Gastroesophageal sphincter (tissue), 3 donors: ENCODE measurements at regions not wholly inside any gene's neighbourhood (a gene's known extent, or its start where the extent isn't known, plus 50 kb on each side); places are given as distances from the start of the nearest gene placed in this dataset.

ENCODE experiments used
- EP300 ChIP-seq: sonication (generic); formaldehyde crosslinking; IDR thresholded peaks from one replicate; pipeline ENCODE4 v1.6.1; 2017; ENCODE audit warnings: antibody characterized with exemption, mild to moderate bottlenecking
- POLR2A ChIP-seq, 2 donors: fragments of 450-650 bp; IDR thresholded peaks; one replicate each; pipeline ENCODE4 v1.6.1; 2017; ENCODE audit warnings: antibody characterized with exemption in 2 of 2, mild to moderate bottlenecking in 2 of 2, moderate library complexity in 1 of 2
- POLR2AphosphoS5 ChIP-seq: sonication (generic); formaldehyde crosslinking; IDR thresholded peaks from one replicate; pipeline ENCODE4 v1.6.1; 2017; ENCODE audit warnings: antibody characterized with exemption
- TF ChIP-seq, protein P1 (sequence below), 4 experiments: fragments of 200-600 bp in 2 of 4; fragments of 450-650 bp in 2 of 4; sonication (generic) in 1 of 4; IDR thresholded peaks; one replicate each; pipeline ENCODE4 v1.5.1; 2017 to 2019; ENCODE audit warnings: antibody characterized with exemption in 4 of 4, mild to moderate bottlenecking in 2 of 4, moderate library complexity in 2 of 4

DNA sequence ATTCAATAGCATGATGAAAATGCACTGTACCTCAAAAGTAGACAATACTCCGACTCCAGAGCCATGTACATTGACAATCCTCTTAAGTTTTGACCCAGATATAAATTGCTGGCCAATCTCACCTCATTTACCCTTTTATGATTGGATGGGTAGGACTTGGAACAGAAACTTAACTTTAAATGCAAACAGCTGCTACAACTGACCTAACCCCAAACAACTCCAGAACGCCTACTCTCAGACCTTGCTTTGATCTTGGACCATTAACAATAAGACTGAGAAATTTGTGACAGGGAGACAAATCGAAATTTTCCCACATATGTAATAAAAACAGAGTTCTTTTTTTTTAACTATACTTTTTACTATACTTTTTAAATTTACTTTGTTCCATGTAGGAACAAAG is 200.5 kb upstream of the MCHR2 start:
- TF ChIP-seq, protein P1, sequence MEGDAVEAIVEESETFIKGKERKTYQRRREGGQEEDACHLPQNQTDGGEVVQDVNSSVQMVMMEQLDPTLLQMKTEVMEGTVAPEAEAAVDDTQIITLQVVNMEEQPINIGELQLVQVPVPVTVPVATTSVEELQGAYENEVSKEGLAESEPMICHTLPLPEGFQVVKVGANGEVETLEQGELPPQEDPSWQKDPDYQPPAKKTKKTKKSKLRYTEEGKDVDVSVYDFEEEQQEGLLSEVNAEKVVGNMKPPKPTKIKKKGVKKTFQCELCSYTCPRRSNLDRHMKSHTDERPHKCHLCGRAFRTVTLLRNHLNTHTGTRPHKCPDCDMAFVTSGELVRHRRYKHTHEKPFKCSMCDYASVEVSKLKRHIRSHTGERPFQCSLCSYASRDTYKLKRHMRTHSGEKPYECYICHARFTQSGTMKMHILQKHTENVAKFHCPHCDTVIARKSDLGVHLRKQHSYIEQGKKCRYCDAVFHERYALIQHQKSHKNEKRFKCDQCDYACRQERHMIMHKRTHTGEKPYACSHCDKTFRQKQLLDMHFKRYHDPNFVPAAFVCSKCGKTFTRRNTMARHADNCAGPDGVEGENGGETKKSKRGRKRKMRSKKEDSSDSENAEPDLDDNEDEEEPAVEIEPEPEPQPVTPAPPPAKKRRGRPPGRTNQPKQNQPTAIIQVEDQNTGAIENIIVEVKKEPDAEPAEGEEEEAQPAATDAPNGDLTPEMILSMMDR (IDR thresholded peaks at IDR 0.05): no peak
- TF ChIP-seq POLR2A (IDR thresholded peaks at IDR 0.05): no peak
- no peak for TF ChIP-seq EP300
- TF ChIP-seq POLR2AphosphoS5: no peak
